GM23338 (cell line): ENCODE measurements at regions not wholly inside any gene's neighbourhood (a gene's known extent, or its start where the extent isn't known, plus 50 kb on each side); places are given as distances from the start of the nearest gene placed in this dataset.

Experiments used
- CREB1 ChIP-seq: fragments of 250-450 bp; sonication (Bioruptor Pico); IDR thresholded peaks from 2 replicates; pipeline ENCODE4 v1.5.0; 2020; ENCODE audit warnings: low read depth, mild to moderate bottlenecking, moderate library complexity
- CTCF ChIP-seq, 2 experiments: fragments of 200-600 bp in 1 of 2; sonication (generic) in 1 of 2; conservative IDR thresholded peaks; 2 replicates each; pipeline versions ENCODE4 v1.5.1 to v1.6.1; 2016 to 2017; ENCODE audit warnings: antibody characterized with exemption in 2 of 2, low read depth in 2 of 2, mild to moderate bottlenecking in 2 of 2, moderate library complexity in 1 of 2
- EZH2phosphoT487 ChIP-seq: fragments of 200-600 bp; sonication (generic); IDR thresholded peaks from one replicate; pipeline ENCODE4 v1.8.1; 2018; ENCODE audit warnings: antibody characterized with exemption; ENCODE audit not compliant: unreplicated experiment
- JUNB ChIP-seq: IDR thresholded peaks from one replicate; pipeline ENCODE4 v1.6.1; 2016; ENCODE audit warnings: antibody characterized with exemption; ENCODE audit not compliant: unreplicated experiment
- NANOG ChIP-seq: IDR thresholded peaks from 2 replicates; pipeline ENCODE4 v1.6.1; 2016; ENCODE audit warnings: antibody characterized with exemption, borderline replicate concordance
- POLR2AphosphoS5 ChIP-seq: IDR thresholded peaks from 2 replicates; pipeline ENCODE4 v1.6.1; 2016; ENCODE audit warnings: antibody characterized with exemption, low read depth
- ZNF114 ChIP-seq: fragments of 250-450 bp; sonication (Bioruptor Pico); IDR thresholded peaks from 2 replicates; pipeline ENCODE4 v1.5.0; 2020; ENCODE audit warnings: mild to moderate bottlenecking, moderate library complexity
- ZNF331 ChIP-seq: fragments of 250-450 bp; sonication (Bioruptor Pico); IDR thresholded peaks from 2 replicates; pipeline ENCODE4 v1.5.0; 2020; ENCODE audit warnings: low read depth, mild to moderate bottlenecking, moderate library complexity
- TF ChIP-seq, protein P1 (sequence below): fragments of 250-450 bp; sonication (Bioruptor Pico); IDR thresholded peaks from 2 replicates; pipeline ENCODE4 v1.5.0; 2020; ENCODE audit warnings: mild to moderate bottlenecking, moderate library complexity
- TF ChIP-seq, protein P2 (sequence below): IDR thresholded peaks from 2 replicates; pipeline ENCODE4 v1.6.1; 2016; ENCODE audit warnings: antibody characterized with exemption

GRCh38 chr4:179586460-179586859 is 2144.2 kb upstream of the AGA start (continued):
- TF ChIP-seq, protein P1, sequence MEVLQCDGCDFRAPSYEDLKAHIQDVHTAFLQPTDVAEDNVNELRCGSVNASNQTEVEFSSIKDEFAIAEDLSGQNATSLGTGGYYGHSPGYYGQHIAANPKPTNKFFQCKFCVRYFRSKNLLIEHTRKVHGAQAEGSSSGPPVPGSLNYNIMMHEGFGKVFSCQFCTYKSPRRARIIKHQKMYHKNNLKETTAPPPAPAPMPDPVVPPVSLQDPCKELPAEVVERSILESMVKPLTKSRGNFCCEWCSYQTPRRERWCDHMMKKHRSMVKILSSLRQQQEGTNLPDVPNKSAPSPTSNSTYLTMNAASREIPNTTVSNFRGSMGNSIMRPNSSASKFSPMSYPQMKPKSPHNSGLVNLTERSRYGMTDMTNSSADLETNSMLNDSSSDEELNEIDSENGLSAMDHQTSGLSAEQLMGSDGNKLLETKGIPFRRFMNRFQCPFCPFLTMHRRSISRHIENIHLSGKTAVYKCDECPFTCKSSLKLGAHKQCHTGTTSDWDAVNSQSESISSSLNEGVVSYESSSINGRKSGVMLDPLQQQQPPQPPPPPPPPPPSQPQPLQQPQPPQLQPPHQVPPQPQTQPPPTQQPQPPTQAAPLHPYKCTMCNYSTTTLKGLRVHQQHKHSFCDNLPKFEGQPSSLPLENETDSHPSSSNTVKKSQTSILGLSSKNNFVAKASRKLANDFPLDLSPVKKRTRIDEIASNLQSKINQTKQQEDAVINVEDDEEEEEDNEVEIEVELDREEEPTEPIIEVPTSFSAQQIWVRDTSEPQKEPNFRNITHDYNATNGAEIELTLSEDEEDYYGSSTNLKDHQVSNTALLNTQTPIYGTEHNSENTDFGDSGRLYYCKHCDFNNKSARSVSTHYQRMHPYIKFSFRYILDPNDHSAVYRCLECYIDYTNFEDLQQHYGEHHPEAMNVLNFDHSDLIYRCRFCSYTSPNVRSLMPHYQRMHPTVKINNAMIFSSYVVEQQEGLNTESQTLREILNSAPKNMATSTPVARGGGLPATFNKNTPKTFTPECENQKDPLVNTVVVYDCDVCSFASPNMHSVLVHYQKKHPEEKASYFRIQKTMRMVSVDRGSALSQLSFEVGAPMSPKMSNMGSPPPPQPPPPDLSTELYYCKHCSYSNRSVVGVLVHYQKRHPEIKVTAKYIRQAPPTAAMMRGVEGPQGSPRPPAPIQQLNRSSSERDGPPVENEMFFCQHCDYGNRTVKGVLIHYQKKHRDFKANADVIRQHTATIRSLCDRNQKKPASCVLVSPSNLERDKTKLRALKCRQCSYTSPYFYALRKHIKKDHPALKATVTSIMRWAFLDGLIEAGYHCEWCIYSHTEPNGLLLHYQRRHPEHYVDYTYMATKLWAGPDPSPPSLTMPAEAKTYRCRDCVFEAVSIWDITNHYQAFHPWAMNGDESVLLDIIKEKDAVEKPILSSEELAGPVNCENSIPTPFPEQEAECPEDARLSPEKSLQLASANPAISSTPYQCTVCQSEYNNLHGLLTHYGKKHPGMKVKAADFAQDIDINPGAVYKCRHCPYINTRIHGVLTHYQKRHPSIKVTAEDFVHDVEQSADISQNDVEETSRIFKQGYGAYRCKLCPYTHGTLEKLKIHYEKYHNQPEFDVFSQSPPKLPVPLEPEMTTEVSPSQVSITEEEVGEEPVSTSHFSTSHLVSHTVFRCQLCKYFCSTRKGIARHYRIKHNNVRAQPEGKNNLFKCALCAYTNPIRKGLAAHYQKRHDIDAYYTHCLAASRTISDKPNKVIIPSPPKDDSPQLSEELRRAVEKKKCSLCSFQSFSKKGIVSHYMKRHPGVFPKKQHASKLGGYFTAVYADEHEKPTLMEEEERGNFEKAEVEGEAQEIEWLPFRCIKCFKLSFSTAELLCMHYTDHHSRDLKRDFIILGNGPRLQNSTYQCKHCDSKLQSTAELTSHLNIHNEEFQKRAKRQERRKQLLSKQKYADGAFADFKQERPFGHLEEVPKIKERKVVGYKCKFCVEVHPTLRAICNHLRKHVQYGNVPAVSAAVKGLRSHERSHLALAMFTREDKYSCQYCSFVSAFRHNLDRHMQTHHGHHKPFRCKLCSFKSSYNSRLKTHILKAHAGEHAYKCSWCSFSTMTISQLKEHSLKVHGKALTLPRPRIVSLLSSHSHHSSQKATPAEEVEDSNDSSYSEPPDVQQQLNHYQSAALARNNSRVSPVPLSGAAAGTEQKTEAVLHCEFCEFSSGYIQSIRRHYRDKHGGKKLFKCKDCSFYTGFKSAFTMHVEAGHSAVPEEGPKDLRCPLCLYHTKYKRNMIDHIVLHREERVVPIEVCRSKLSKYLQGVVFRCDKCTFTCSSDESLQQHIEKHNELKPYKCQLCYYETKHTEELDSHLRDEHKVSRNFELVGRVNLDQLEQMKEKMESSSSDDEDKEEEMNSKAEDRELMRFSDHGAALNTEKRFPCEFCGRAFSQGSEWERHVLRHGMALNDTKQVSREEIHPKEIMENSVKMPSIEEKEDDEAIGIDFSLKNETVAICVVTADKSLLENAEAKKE = no peak
- TF ChIP-seq JUNB = no peak
- TF ChIP-seq, protein P2, sequence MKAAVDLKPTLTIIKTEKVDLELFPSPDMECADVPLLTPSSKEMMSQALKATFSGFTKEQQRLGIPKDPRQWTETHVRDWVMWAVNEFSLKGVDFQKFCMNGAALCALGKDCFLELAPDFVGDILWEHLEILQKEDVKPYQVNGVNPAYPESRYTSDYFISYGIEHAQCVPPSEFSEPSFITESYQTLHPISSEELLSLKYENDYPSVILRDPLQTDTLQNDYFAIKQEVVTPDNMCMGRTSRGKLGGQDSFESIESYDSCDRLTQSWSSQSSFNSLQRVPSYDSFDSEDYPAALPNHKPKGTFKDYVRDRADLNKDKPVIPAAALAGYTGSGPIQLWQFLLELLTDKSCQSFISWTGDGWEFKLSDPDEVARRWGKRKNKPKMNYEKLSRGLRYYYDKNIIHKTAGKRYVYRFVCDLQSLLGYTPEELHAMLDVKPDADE = no peak
- no peak for TF ChIP-seq ZNF114 (CRISPR knock-in tag)
- no peak for TF ChIP-seq CREB1
- TF ChIP-seq EZH2phosphoT487 = no peak
- TF ChIP-seq POLR2AphosphoS5 = no peak
- TF ChIP-seq NANOG = no peak
- TF ChIP-seq CTCF (conservative IDR thresholded peaks at IDR 0.05; ENCODE audit: low read depth in 2 of 2) = no peak
- TF ChIP-seq ZNF331 (CRISPR knock-in tag) = no peak
